SKM-1 treated with dmso at 0.1 percent for 144 hours (cell line): ENCODE measurements at regions not wholly inside any gene's neighbourhood (a gene's known extent, or its start where the extent isn't known, plus 50 kb on each side); places are given as distances from the start of the nearest gene placed in this dataset.

ENCODE experiments used
- DNase-seq: peaks from one replicate; lab custom pipeline; 2025; ENCODE audit not compliant: unreplicated experiment; lab: John Stamatoyannopoulos, UW

DNA sequence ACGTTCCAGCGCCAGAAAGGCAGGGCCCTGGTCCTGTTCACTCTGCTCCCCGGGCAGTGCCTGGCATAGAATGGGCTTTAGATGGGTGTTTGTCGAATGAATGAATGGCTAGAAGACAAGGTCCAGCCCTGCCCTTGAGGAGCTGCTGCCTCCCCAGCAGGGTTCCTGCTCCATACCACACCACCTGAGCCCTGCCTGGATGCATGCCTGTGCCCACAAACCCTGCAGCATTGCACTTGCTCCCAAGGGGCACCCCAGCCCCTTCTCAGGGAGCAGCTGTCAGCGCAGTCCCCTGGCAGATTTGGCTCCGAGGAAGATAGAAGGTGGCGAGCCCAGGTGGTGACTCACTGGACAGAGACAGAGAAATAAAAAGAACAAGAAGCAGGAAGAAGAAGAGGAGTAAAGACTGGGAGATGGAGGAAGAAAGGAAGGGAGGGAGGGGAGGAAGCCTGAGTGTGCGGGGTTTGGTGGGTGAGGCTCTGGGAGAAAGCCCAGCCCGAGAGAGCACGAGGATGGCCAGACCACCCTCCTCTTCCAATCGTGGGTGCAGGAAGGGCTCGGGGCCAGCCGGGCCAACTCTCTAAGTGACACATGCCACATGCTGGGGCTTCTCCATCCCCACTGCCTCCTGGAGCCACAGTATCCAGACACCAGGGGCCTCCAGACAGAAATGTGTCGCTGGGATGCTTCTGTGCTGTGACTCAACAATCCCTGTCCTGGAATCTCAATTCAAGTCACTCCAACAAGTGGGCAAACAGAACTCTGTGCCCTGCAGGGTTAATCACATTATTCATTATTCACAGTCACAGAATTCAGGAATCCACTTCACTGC lies 1474.3 kb downstream of the BRD1 start:
- no peak for DNase-seq

GRCh38 chr22:48352086-48352911 lies 1475.4 kb downstream of the BRD1 start:
- no peak for DNase-seq

DNA sequence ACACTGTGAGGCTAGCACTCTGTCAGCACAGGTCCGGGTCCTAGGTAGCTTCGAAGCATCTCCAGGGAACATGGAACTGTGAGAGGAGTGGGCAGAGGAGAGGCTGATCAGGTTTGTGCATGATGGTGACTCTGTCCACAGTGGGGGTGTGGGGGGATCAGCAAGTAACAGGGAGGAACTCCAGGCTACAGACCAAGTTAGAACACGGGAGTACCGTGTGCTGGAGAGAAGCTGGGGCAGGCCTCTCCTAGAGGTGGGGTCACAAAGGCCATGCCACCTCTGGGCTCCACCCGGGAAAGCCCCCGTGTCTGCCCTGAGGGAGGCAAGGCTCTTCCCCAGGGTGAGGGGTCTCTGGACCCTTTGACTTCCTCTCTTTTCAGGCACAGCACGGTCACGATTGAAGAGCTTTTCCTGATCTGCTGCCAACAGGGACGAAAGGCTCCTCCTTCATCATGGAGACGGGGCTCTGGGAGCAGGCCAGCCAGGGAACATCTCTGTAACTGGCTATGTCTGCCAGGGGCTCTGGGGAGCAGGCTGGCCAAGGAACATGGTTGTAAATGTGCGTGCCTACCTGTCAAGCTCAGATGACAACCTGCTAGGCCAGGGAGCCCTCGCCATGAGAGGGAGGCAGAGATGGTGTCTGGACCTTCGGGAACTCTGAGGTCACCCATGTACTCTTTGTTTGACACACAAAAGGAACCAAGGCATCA lies 1476.1 kb downstream of the BRD1 start:
- DNase-seq, result no peak

- DNase-seq, result no peak
These were observed 1477.2 kb downstream of the BRD1 start for GRCh38 chr22:48350456-48350855.

DNA sequence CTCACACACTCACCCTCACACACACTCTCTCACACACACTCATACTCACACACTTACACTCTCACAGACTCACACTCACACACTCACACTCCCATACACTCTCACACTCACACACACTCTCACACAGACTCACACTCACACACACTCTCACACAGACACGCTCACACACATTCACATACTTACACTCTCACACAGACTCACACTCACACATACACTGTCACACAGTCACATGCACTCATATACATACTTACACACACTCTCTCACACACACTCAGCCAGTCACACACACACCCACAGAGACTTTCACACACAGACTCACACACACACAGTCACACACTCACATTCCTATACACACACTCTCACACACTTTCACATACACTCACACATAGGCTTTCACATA lies 1478.8 kb downstream of the BRD1 start:
- no peak for DNase-seq

DNA sequence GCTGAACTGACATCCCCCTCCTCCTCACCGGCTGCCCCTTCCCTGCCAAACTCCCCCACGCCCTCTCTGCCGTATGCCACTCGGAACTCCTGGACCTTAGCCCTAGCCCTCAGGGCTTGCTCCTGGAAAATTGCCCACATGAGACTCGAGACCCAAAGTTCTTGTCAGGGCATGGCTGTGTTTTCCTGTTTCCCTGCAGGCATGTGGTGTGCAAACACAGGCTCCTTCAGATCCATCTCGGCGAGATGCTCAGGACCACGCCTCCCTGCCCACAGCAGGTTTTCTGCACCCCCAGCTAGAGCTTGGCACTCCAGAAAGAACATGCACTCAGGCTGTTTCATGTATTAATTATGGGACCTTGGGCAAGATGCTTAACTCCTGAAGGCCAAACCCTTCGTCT lies 1480.4 kb downstream of the BRD1 start:
- DNase-seq, result no peak

DNA sequence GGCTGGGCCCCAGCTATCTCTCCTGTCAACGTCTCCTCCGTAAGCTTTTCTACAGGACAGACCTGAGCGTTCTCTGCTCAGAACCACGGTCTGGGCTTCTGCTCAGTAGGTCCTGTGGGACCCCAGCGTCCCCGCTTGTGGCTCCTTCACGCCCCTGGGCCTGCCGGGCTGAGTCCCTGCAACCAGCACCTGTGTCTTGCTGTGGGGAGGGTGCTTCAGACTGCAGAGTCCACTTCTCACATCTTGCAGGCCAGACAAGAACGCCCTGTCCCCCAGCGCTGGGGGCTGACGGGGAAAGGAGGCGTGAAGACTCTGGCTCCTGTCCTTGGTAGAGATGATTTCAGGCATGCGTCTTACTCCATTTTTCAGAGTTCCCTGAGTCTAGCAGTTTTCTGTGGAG lies 1480.8 kb downstream of the BRD1 start:
- DNase-seq, result no peak

DNA sequence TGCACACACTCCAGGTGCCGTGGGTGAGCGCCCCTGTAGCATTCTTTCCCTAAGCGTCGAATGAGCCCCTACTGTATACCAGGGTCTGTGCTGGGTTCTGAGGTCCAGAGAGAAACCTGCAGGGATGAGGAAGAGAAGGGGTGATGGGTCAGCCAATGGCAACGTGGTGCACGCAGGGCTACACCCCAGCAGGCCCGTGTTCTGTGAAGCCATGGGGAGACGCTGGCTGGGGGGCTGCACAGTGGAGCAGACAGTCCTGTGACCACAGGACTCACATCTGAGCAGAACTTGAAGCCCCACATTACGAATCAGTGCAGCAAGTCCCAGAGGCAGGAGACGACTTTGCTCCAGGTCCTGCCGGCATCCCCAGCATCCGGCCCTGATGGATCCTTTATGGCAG lies 1481.4 kb downstream of the BRD1 start:
- no peak for DNase-seq

DNA sequence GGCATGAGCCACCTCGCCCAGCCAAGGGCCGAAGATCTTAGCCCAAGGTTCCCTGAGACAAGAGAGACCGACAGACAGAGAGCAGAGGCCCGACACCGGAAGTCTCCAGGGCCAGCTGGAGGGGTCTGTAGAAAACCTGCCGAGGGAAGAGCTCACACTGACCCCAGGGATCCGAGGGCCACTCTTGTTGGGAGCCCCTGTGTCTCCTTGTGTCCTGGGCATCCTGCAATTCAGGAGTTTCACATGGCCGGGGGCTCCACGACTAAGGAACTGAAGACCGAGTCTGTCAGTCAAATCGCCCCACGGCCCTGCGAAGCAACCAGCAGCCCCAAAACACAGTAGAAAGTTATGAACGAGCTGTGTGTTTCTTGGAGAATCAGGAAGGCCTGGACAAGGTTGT lies 1482.0 kb downstream of the BRD1 start:
- DNase-seq, result no peak

GRCh38 chr22:48343461-48343860 lies 1484.2 kb downstream of the BRD1 start:
- DNase-seq, result no peak

GRCh38 chr22:48342732-48343131 lies 1484.9 kb downstream of the BRD1 start:
- DNase-seq, result no peak

DNA sequence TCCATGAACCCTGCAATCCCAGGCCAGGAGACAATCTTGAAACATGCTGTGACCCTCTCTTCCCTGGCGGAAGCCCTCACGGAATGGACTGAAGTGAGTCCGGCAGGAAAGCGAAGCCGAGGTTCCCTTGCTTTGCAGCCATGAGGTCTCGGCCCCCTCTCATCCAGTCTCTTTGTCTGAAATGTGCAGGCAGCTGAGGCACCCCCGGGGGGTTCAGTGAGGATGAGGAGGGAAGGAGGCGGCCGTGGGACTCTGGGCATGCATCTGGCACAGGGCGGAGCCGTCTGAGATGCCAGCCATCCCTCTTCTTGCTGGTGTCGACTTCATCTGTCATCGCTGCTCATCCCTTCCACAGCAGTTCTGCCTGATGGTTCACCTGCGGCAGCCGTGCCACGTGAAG lies 1485.7 kb downstream of the BRD1 start:
- DNase-seq, result no peak

DNA sequence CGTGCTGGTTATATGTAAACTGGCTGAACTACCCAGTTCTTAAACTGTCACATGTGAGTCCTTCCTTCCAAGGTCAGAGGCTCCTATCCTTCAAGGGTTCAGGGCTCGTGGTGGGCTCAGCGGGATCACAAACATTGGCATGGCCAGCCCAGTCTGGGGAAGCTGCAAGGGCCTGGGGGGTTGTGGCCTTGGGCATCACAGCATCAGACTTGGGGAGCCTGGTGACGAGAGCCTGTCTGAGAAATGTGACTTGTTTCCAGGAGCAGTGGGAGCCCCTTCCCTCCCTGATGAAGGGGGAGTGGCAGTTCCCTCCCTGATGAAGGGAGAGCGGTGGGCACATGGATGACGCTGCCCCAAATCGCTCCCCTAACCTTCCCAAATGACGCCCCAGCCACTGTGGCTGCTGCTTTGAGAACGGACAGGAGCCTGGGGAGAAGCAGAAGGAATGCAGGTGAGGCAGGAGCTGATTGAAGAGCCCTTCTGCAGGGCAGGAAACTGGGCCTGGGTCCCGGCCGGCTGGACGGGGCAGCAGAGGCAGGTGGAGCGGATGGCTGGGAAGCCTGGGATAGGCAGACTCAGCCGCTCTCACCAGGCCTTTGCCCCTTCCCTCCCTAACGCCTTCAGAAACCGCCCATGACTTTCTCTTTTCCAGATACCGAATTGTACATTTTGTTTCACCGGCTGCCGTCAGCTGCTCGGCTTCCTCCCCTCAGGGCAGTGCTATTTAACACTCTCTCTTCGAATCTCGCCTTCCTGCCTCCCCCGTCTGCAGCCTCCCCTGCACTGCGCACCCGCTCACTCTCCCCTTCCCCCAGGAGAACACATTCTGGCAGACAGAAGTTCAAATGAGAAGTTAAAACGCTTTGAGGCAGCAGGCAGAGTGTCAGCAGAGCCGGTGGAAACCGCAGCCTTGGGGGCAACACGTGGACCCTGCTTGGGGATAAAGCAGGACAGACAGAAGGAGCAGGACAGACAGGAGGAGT lies 1486.7 kb downstream of the BRD1 start:
- DNase-seq, result no peak

DNA sequence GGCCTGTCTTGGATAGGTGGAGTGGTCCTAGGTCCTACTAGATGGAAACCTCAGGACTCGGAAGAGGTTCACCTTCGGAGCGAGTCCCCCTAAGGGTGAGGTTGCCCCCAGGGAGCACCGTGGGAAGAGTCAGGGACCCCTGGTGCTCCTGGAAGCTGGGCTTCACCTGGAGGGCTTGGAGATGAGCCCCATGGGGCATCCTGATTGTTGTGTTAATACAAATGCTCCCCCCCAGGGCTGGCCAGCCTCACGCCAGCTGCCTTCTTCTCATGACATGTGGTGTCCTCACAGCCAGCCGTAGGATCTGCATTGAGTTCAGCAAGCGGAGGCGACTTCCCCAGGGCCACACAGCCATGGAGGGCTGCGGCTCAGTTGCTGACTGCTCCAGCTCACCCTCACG lies 1487.5 kb downstream of the BRD1 start:
- DNase-seq, result no peak

- no peak for DNase-seq
These were observed 1488.6 kb downstream of the BRD1 start for GRCh38 chr22:48338793-48339705.

DNA sequence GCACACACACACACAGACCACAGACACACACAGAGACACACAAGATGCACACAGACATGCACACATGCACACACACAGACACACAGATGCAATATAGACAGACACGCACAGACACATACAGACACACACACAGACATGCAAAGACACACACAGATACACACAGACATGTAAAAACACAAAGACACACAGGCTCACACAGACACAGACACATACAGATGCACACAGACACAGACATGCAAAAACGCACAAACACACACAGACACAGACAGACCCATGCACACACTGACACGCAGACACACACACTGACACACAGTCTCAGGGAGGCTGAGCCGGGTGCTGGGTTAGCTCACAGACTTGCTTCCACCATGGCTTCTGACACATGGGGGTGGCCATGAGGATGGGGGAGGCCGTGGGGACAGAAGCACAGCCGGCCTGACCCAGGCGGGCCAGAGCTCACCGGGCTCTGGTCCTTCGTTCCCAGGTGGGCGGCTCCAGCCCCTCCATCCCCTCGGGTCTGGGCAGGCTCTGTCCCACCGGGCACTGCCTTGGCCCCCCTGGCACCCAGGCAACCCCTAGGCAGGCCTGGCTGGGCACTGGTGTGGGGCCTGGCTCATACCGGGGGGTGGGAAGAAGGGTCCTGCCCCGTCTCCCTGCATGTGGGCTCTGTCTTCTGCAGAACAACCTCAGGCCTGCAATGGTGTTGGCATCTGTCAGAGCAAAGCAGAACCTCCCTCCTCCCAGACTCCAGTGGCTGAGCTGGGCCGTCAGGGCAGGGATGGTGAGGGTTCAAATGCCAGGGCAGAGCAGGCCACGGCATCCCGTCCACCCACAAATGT lies 1489.5 kb downstream of the BRD1 start:
- DNase-seq, result no peak

DNA sequence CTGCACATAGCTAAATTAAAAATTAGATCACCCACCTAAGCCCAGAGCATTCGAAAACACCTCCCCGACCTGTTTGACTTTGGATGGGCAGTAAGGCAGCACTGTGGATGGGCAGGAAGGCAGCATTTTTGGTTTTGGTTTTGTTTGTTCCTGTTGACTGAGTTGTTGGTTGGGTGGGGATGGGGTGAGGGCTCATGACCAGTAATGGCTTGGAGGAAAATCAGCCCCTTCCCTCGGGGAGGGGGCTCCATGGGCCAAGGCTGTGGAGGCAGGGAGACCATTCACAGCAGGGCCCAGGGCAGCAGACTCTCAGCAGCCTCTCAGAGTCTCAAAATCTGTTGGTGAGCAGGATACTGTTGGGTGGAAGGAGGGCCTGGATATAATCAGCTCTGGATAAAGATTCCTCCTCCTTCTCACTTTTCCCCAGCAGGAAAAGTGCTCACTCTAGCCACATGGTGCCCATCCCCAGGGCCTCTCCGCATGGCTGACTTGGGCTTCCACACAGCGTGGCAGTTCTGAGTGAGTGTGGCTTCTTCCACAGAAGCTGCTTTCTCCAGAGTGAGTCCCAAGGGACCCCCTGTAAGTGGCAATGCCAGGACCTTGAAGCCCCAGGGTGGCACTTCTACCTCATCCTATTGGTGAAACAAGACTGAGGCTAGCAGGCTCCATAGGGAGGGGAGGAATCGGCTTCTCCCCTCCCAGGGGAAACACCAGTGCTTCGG lies 1491.2 kb downstream of the BRD1 start:
- DNase-seq, result no peak
